Fibroblast of peridontal ligament (primary cell): ENCODE measurements at regions not wholly inside any gene's neighbourhood (a gene's known extent, or its start where the extent isn't known, plus 50 kb on each side); places are given as distances from the start of the nearest gene placed in this dataset.
A peak's percentile ranks its signal among the peaks of the same experiment; 100 is the strongest.
"Not testable (repeated sequence)": the region's sequence is repeated elsewhere in the genome, so short reads cannot be mapped to it uniquely, and the experiment has no call there.

Experiments used
- DNase-seq: peaks from one replicate; pipeline ENCODE4 v3.0.0-alpha.2; 2010; ENCODE audit errors: extremely low read depth

GRCh38 chr13:65603160-65603559 lies 1627.0 kb downstream of the PCDH9 start:
- DNase-seq, result no peak

- DNase-seq, result no peak
Observed at GRCh38 chr13:65601855-65602254, 1628.3 kb downstream of the PCDH9 start.

GRCh38 chr13:65600702-65601101 lies 1629.4 kb downstream of the PCDH9 start:
- peak; percentile 56 for DNase-seq

- DNase-seq, result peak; percentile 42
Observed at GRCh38 chr13:65597839-65598818, 1632.0 kb downstream of the PCDH9 start.

DNA sequence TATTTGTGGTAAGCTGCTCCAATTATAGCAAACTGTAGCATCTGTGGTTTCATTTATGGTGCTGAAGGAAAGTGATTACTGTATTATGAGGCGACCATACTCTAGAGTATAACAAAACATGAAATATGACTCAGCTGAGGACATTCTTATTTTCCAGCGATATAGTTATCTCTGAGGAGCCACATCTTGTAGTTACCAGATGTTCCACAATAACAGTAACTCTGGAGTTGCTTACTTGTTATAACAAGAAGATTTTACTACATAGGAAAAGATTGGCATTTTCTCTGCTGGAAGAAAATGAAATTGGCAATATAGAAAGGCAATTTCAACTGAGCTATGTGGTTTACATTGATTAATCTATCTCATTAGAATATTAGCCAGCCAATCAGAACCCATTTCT lies 1634.2 kb downstream of the PCDH9 start:
- peak; percentile 6 for DNase-seq

DNA sequence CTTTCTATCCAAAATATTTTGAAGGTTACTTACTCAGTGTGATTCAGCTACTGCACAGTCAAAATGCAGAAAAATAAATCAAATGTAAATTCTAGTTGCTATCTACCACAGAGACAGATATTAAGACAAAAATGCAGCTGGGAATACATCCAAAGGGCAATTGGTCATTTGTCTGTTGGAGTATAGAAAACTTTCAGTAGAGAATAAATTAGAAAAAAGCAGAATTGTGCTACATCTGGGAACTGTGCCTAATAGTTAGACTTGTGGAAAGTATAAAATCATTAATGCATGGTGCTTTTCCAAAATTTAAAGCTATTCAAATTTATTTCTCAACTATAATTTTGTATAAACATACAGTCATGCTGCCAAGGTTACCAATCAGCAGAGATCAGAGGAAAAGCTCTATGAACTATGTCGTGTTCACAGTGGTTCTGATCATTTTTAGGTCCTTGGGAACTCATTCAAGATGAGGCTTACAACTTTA lies 1635.8 kb downstream of the PCDH9 start:
- DNase-seq, result peak; percentile 55

DNA sequence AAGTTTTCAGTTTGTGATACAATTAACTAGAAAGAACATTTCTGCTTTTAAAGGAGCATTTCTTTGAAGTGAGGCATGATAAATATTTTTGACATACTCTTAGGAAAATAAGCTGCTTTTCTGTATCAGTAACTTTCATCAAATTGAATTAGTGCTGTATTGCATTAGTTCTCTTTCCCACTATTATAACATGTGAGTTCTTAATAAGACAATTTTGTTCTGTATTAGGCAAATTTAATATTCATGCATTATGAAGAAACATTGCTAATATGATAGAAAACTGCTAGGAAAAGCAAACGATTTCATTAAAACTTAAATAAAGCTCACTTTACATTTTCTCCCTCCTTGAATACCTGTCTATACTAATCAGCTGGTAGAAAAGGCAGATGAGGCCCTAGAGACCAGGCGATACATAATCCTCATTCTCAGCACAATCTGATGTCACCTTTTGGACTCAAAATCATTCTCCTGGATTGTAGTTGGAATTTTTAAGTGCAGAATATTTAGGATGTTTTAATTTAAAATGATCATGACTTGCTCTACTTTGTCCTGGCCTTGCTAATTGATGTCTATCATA lies 1636.8 kb downstream of the PCDH9 start:
- no peak for DNase-seq

- peak; percentile 1 for DNase-seq
Observed at GRCh38 chr13:65592731-65593130, 1637.4 kb downstream of the PCDH9 start.

GRCh38 chr13:65585346-65585745 lies 1644.8 kb downstream of the PCDH9 start:
- no peak for DNase-seq

GRCh38 chr13:65584126-65584525 lies 1646.0 kb downstream of the PCDH9 start:
- DNase-seq, result no peak

DNA sequence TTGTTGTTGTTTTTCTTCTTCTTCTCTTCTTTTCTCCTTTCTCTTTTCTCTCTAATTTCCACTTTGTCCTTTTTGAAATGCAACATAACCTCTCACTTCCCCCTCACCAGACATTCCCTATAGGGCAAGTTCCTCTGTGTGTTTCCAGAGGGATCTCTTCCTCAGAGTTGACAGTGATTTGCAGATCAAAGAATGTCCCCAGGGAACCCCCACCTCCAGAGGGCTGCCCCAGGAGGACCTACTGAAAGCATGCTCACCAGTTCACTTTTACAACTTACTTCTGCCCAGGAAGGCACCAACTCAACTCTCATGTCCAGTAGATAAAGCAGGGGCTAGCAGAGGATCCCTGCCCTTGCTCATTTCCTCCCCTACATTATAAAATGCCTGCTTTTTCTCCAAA lies 1648.0 kb downstream of the PCDH9 start:
- DNase-seq, result no peak

DNA sequence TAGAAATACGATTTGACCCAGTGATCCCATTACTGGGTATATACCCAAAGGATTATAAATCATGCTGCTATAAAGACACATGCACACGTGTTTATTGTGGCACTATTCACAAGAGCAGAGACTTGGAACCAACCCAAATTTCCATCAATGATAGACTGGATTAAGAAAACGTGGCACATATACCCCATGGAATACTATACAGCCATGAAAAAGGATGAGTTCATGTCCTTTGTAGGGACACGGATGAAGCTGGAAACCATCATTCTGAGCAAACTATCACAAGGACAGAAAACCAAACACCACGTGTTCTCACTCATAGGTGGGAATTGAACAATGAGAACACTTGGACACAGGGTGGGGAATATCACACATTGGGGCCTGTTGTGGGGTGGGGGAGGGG lies 1665.6 kb downstream of the PCDH9 start:
- DNase-seq, result not testable (repeated sequence)

DNA sequence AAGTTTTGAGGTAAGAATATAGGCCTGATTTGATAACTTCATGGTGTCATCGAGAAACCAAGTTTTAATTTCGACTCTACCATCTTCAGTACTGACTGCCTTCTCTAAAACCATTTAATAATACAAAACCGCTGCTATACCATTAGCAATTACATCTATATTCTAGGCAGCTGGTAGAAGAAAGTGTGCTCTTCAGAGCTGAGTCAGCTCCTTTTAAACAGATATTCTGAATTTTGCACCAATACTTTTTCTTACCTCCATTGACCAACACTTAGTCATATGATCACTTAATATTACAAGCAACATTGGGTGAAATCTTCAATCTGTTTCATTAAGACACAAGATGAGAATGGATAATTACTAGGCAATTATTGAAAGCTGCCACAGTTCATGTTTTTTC lies 1667.8 kb downstream of the PCDH9 start:
- no peak for DNase-seq

- DNase-seq, result no peak
Observed at GRCh38 chr13:65560936-65561335, 1669.2 kb downstream of the PCDH9 start.

DNA sequence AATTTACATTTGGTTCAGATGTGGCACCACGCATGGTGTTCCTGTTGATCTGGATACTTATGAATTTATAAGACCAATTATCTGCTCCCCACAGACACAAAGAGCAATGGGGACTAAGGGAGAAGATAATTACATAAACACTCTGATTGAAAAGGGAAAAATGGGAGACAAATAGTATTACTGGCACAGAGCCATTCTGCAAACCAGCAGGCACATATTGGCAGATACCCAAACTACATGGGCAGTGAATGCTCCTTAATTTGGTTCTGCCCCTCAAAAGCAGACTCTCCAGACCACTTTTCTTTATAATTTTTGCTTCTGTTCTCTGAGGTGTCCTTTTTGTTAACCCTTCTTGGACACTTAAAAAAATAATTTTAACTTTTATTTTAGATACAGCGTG lies 1674.2 kb downstream of the PCDH9 start:
- DNase-seq, result no peak

- DNase-seq, result no peak
Observed at GRCh38 chr13:65553096-65553727, 1676.9 kb downstream of the PCDH9 start.

GRCh38 chr13:65551208-65551607 lies 1678.9 kb downstream of the PCDH9 start:
- DNase-seq, result no peak

DNA sequence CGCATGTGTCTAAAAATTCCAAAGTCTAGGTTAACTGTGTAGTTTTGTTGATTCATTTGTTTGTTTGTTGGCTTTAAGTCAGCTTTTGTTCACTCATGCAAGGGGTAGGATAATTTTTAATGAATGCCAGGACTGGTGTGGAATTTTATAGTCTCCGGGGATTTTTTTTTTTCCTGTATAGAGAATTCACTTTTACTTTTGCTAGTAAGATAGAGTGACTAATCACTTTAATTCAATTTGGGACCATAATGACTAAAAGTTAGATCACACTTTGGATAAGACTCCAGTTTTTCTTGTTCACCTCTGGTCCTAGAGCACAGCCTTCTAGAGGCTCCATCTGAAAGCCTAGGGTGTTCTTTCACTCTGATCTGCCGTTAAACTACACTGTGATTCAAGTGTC lies 1690.0 kb downstream of the PCDH9 start:
- DNase-seq, result peak; percentile 30

DNA sequence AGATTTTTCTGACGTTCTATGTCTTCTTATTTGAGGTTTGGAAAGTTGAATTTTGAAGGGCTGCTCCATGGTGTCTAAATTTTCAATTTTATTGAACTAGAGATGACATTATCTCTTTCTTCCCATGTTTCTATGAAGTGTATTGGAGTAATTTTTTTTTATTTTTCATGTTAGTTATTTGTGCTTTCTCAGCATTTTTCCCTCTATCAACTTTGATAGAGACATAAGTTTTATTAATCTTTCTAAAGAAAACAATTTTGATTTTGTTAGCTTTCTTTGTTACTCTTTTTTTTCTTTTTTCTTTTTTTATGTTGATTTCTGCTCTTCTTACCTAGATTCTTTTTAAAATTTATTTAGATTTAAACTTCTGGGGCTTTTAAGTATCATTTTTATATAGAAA lies 1694.8 kb downstream of the PCDH9 start:
- DNase-seq, result no peak

DNA sequence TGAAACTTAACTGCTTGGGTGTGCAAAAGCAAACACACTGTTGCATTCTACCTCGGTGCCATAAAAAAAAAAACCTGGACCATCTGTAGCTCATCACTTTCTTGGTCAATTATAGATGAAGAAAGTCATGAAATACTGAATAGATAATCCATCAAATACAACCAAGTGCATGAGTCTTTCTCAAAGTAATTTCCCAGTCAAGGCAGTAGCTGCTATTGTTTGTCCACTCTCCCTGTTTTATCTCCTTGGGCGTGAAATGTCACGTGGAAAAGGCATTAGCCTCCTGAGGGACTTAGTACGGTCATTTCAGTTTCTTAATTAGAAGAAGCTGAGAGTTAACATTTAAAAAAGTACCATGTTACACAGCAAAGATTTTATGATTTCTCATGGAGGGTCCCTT lies 1697.9 kb downstream of the PCDH9 start:
- no peak for DNase-seq

- no peak for DNase-seq
Observed at GRCh38 chr13:65530688-65531087, 1699.4 kb downstream of the PCDH9 start.

DNA sequence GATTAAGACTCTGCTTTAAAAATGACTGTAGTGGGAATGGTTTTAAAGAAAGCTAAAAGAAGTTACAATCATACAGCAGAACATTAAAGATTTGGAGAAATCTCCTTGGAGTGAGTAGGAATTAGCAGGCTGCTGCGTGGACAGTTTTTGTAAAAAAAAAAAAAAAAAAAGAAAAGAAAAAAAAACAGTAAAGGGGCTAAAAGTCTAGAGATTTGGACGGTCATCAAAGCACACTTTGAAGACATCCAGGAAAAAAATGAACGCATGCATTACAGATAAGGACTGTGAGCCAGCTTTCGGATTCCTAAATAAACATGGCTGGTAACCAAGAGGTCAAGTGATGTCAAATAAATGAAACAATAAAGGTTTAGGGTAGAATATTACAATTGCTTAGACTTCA lies 1700.6 kb downstream of the PCDH9 start:
- no peak for DNase-seq

DNA sequence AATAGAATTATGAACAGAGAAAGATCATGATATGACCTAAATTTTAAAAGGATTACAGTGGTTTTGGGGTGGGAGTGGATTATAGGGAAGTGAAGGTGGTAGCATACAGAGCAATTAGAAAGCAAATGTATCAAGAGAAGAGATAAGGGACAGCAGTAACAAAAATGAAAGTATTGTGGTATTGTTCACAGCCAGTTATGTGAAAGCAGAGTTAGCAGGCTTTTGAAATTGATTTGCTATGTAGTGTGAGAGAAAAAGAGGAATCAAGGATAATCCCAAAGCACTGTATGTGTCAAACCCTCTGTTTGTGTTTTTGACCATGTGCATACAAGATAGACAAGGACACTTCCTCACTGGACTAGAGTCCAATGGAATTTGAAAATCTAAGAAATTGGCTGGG lies 1721.4 kb downstream of the PCDH9 start:
- DNase-seq, result no peak
